AG08395 (cell line): ENCODE measurements at regions not wholly inside any gene's neighbourhood (a gene's known extent, or its start where the extent isn't known, plus 50 kb on each side); places are given as distances from the start of the nearest gene placed in this dataset.
"Not testable (repeated sequence)": the region's sequence is repeated elsewhere in the genome, so short reads cannot be mapped to it uniquely, and the experiment has no call there.

ENCODE experiments used
- DNase-seq: peaks from one replicate; pipeline ENCODE4 v3.0.0; 2012; ENCODE audit warnings: mixed read lengths, low spot score

- no peak for DNase-seq
Observed at GRCh38 chr4:116122124-116122523, 963.3 kb downstream of the TRAM1L1 start.

DNA sequence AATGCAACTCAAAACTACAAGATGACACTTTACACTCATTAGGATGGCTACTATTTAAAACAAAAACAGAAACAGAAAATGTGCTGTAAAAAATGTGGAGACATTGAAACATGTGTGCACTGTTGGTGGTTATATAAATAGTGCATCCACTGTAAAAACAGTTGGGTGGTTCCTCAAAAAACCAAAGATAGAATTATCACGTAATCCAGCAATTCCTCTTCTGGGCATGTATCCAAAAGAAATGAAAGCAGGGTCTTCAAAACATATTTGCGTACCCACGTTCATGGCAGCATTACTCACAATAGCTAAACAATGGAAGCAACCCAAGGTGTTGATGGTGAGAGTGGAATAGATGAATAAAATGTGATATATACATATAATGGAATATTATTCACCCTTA is 967.2 kb downstream of the TRAM1L1 start:
- DNase-seq, result no peak

DNA sequence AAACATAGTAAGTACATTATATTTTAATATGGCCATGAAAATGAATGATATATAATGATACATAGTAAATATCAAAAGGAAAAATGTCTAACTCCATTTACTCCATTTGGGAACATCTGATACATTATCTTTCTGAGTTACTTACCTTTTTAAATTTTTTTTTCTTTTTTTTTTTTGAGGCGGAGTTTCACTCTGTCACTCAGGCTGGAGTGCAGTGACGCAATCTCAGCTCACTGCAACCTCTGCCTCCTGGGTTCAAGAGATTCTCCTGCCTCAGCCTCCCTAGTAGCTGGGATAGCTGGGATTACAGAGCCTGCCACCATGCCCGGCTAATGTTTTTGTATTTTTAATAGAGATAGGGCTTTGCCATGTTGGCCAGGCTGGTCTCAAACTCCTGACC is 972.5 kb downstream of the TRAM1L1 start:
- not testable (repeated sequence) for DNase-seq

DNA sequence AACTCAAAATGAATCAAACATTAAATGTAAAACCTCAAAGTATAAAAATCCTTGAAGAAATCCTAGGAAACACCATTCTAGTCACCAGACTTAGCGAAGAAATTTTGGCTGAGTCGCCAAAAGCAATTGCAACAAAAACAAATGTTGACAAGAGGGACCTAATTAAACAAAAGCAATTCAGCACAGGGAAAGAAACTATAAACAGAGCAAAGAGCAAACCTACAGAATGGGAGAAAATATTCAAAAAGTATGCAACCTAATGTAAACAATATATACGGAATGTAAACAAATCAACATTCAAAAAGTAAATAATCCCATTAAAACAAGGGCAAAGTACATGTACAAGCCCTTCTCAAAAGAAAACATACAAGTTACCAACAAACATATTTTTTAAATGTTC is 974.7 kb downstream of the TRAM1L1 start:
- DNase-seq, result no peak

- DNase-seq, result no peak
Observed at GRCh38 chr4:116108606-116109005, 976.8 kb downstream of the TRAM1L1 start.

GRCh38 chr4:116101321-116101720 is 984.1 kb downstream of the TRAM1L1 start:
- DNase-seq, result no peak

- no peak for DNase-seq
Observed at GRCh38 chr4:116099596-116099995, 985.8 kb downstream of the TRAM1L1 start.

- not testable (repeated sequence) for DNase-seq
Observed at GRCh38 chr4:116097353-116097752, 983.9 kb upstream of the NDST4 start.

DNA sequence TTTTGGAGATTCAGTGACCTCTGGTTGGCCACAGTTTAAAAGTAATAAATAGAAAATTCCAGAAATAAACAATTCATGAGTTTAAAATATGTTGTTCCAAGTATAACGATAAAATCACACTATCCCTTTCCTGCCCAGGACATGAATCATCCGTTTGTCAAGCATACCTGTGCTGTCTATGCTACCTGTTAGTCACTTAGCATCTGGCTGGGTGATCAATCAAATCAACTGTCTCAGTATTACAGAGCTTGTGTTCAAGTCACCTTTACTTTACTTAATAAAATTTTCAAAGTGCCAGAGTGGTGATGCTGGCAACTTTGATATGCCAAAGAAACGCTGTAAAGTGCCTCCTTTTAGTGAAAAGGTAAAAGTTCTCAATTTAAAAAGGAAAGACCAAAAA is 979.5 kb upstream of the NDST4 start:
- no peak for DNase-seq

- no peak for DNase-seq
Observed at GRCh38 chr4:116088771-116089170, 975.4 kb upstream of the NDST4 start.

DNA sequence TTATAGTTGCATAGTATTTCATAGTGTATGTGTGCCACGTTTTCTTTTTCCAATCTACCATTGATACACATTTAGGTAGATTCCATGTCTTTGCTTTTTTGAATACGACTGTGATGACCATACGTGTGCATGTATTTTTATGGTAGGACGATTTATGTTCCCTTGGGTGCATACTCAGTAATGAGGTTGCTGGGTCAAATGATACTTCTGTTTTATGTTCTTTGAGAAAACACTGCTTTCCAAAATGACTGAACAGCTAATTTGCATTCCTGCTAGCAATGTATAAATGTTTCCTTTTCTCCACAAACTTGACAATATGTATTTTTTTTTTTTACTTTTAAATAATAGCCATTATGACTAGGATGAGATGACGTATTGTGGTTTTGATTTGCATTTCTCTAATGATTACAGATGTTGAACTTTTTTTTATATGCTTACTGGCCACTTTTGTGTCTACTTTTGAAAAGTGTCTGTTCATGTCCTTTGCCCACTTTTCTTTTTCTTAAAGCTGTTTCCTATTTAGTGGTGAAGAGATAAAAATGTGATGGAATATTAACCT is 969.5 kb upstream of the NDST4 start:
- no peak for DNase-seq

DNA sequence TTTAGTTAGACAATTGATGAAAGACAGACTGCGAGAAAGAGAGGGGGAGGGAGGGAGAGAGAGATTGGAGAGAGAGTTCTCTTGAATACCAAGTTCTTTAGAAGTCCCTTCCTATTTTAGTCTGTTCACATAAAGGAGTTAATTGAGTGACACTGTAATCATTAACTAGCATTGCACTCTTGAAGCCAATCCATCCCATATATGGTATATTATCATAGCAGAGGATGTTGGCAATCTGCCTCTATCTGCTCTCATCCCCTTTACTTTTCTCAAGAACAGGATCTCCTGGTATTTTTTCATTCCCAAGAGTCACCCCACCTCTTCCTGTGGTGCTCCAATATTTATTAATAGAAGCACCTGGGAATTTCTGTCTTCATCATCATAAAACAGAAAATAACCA is 959.6 kb upstream of the NDST4 start:
- no peak for DNase-seq

GRCh38 chr4:116070283-116070682 is 956.9 kb upstream of the NDST4 start:
- DNase-seq, result no peak

- no peak for DNase-seq
Observed at GRCh38 chr4:116066711-116067245, 953.4 kb upstream of the NDST4 start.

DNA sequence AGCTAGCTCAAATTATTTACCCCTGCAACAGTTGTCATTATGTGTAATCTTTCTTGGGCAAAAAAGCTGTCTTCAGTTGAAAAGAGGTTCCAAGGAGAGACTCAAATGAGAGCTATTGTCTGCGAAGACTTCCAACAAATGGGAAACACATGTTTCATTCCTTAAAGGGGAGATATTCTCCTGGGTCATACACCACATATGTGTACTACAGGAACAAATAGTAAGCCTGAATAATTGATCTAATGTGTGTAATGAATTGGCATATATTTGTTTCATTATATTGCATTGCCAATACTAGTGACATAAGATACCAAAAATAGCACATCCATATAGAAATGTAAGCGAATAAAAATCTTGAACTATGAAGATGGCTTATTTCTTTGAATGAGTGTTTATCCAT is 950.9 kb upstream of the NDST4 start:
- no peak for DNase-seq

DNA sequence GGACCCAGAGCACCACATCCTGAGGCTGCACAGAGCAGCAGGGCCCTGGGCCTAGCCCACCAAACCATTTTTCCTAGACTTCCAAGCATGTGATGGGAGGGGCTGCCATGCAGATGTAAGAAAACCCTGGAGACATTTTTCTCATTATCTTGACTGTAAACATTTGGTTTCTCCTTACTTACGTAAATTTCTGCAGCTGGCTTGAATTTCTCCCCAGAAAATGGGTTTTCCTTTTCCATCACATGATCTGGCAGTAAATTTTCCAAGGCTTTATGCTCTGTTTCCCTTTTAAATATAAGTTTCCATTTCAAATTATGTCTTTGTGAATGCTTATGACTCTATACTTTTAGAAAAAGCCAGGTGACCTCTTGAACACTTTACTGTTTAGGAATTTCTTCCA is 945.9 kb upstream of the NDST4 start:
- DNase-seq, result no peak

DNA sequence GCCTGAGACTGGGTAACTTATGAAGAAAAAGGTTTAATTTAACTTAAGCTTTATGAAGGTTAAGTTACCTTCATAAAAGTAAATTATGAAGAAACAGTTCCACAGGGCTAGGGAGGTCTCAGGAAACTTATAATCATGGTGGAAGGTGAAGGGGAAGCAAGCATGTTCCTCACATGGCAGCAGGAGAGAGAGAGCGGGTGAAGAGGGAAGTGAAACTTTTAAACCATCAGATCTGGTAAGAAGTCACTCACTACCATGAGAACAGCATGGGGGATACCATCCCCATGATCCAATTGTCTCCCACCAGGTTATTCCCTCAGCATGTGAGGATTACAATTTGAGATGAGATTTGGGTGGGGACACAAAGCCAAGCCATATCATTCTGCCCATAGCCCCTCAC is 944.7 kb upstream of the NDST4 start:
- no peak for DNase-seq

DNA sequence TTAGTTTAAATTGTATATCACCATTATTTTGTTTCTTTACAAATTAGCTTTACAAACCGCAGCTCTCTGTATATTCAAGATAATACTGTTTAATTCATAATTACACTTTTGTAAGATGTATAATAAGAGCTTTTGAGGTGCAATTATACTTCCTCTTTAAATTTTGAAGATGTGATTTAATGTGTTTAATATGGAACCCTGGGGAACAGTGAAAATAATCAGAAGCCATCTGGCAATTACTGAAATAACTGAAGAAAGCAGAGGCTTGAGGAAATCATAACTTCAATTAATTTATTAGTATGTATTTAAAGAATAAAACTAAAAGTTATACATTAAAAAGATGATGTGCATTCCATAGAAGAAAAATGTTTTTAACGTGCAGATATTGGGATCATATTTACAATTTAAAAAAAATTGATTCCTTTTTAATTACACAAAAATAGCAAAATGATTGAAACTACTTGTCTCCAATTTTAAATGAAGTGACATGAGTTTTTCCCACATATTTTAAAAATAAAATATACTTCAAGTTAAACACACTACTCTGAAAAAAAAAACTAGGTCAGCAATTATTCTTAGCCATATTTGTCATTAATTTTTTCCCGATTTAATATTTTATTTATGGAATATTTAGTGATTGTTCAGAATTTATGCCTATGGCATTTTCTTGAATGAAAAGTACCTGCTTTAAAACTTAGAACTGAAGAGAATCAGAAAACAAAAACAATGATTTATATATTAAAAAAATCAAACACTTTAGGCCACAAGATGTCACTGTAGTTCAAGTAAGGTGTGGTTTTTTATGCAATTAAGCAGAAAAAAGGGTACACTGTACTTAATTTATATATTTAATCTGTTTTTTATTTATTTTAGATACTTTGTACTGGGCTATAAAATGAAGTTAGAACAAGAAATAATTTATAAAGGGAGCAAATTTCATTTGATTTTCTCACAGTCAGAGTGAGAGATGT is 942.7 kb upstream of the NDST4 start:
- DNase-seq, result no peak

- DNase-seq, result no peak
Observed at GRCh38 chr4:116027311-116027710, 913.9 kb upstream of the NDST4 start.

GRCh38 chr4:116024954-116025708 is 911.7 kb upstream of the NDST4 start:
- no peak for DNase-seq

DNA sequence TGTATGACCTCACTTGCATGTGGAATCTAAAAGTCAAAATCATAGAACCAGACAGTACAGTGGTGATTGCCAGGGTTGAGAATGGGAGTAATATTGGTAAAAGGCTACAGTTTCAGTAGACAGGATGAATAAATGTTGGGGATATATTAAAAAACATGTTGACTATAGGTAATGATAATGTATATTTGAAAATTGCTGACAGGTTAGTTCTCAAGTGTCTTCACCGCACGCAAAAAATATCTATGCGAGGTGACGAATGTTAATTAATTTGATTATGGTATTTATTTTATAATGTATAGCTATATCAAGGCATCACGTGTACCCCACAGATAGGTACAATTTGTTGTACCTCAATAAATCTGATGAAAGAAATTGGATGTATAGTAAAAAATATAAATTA is 909.6 kb upstream of the NDST4 start:
- no peak for DNase-seq

DNA sequence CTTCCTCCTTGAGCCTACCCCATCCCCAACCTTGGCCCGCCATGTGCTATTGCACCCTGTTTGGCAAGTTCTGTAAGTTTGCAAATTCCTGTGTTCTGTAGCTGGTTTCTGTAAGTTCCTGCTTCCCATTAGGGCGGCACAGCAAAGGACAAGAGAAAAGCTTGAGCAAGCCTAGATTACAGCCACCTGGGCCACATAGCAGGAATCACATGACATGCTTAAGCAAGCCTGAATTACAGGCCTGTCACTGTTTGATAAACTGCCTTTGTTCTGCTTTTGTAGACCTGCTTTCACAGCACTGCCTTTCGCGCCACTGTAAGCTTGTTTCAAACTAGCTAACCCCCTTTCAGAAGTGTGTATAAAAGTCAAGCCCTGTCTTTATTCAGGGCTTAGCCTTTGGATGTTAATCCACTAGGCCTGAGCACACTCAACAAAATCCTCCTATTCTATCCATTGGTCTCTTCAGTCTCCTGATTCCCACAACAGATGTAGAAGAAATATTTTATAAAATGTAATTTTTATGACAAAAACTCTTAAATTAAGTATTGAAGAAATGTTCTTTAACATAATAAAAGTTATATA is 906.8 kb upstream of the NDST4 start:
- DNase-seq, result no peak
